ENCODE measurements at regions not wholly inside any gene's neighbourhood (a gene's known extent, or its start where the extent isn't known, plus 50 kb on each side); places are given as distances from the start of the nearest gene placed in this dataset.

- TF ChIP-seq EZH2 (IDR thresholded peaks at IDR 0.05; ENCODE audit: borderline replicate concordance, low read depth, low read length, poor library complexity, severe bottlenecking) (no peak), CTCF (conservative IDR thresholded peaks at IDR 0.05; ENCODE audit: low read depth, low read length) (no peak)
- intact Hi-C loops (cut with micrococcal nuclease; ENCODE audit: unreplicated experiment): loop anchor here (2.0 kb wide), 1 partner anchor 193 kb away; no protein-coding TSS in a partner anchor
- Histone ChIP-seq H3K4me1 (ENCODE audit: insufficient read depth, low read length, poor library complexity, severe bottlenecking) (peaks cover 24% of the 10 kb centered on the region), H3K9me3 (ENCODE audit: low read depth, low read length, poor library complexity, severe bottlenecking) (no peaks in the 10 kb centered on the region), H3K4me3 (ENCODE audit: low read depth, low read length, poor library complexity, severe bottlenecking) (peak overlapping the region; percentile 69), H3K27ac (ENCODE audit: low read depth, low read length, poor library complexity, severe bottlenecking) (peak overlapping the region; percentile 69), H3K36me3 (ENCODE audit: insufficient read depth, low read length, poor library complexity, severe bottlenecking) (no peaks in the 10 kb centered on the region), H3K27me3 (replicated peaks; ENCODE audit: insufficient read depth, low read depth, low read length, poor library complexity) (no peaks in the 10 kb centered on the region)
- DNase-seq (ENCODE audit: low spot score): peak; percentile 45
- CTCF ChIA-PET: no interaction called here
- POLR2A ChIA-PET (ENCODE audit: low non-redundant PET): no interaction called here
- no TSS peak for BruUV-seq (replicated peaks)
Measured at GRCh38 chr13:33349986-33350826, 64.7 kb upstream of the STARD13 start.

- H3K4me1 ChIP-seq (ENCODE audit: insufficient read depth, low read length, poor library complexity, severe bottlenecking): peaks cover 24% of the 10 kb centered on the region
- H3K9me3 ChIP-seq (ENCODE audit: low read depth, low read length, poor library complexity, severe bottlenecking): no peaks in the 10 kb centered on the region
- BruUV-seq (replicated peaks): no TSS peak
- DNase-seq (ENCODE audit: low spot score): peak; percentile 37
- H3K36me3 ChIP-seq (ENCODE audit: insufficient read depth, low read length, poor library complexity, severe bottlenecking): no peaks in the 10 kb centered on the region
- H3K27ac ChIP-seq (ENCODE audit: low read depth, low read length, poor library complexity, severe bottlenecking): no peak overlapping the region
- TF ChIP-seq CTCF (conservative IDR thresholded peaks at IDR 0.05; ENCODE audit: low read depth, low read length): 0 out of 2 replicates have a peak, but pooled peaks have one; percentile 11
- no peak for TF ChIP-seq EZH2 (IDR thresholded peaks at IDR 0.05; ENCODE audit: borderline replicate concordance, low read depth, low read length, poor library complexity, severe bottlenecking)
- peak overlapping the region; percentile 69 for H3K4me3 ChIP-seq (ENCODE audit: low read depth, low read length, poor library complexity, severe bottlenecking)
- ChIA-PET CTCF (no interaction called here), POLR2A (ENCODE audit: low non-redundant PET) (no interaction called here)
- no peaks in the 10 kb centered on the region for H3K27me3 ChIP-seq (replicated peaks; ENCODE audit: insufficient read depth, low read depth, low read length, poor library complexity)
- intact Hi-C loops (cut with micrococcal nuclease; ENCODE audit: unreplicated experiment): loop anchor here (2.0 kb wide), 1 partner anchor 191 kb away; no protein-coding TSS in a partner anchor
Measured at GRCh38 chr13:33351319-33351718, 65.8 kb upstream of the STARD13 start.

- intact Hi-C loops (cut with micrococcal nuclease; ENCODE audit: unreplicated experiment): no loop called here
Measured at GRCh38 chr13:33352041-33352440, 66.5 kb upstream of the STARD13 start.

More at GRCh38 chr13:33352041-33352440, 66.5 kb upstream of the STARD13 start:
- POLR2A ChIA-PET (ENCODE audit: low non-redundant PET): no interaction called here
- H3K36me3 ChIP-seq (ENCODE audit: insufficient read depth, low read length, poor library complexity, severe bottlenecking): no peaks in the 10 kb centered on the region
- no peaks in the 10 kb centered on the region for H3K9me3 ChIP-seq (ENCODE audit: low read depth, low read length, poor library complexity, severe bottlenecking)
- peaks cover 24% of the 10 kb centered on the region for H3K4me1 ChIP-seq (ENCODE audit: insufficient read depth, low read length, poor library complexity, severe bottlenecking)
- H3K27me3 ChIP-seq (replicated peaks; ENCODE audit: insufficient read depth, low read depth, low read length, poor library complexity): no peaks in the 10 kb centered on the region
- H3K4me3 ChIP-seq (ENCODE audit: low read depth, low read length, poor library complexity, severe bottlenecking): no peak overlapping the region
- CTCF ChIA-PET: interaction anchor here (0.6 kb wide), 1 partner anchor 187 kb away, joined by 3 read pairs; no protein-coding TSS in a partner anchor
- TF ChIP-seq CTCF (conservative IDR thresholded peaks at IDR 0.05; ENCODE audit: low read depth, low read length) (no peak), EZH2 (IDR thresholded peaks at IDR 0.05; ENCODE audit: borderline replicate concordance, low read depth, low read length, poor library complexity, severe bottlenecking) (no peak)
- no peak overlapping the region for H3K27ac ChIP-seq (ENCODE audit: low read depth, low read length, poor library complexity, severe bottlenecking)
- no TSS peak for BruUV-seq (replicated peaks)
- peak; percentile 62 for DNase-seq (ENCODE audit: low spot score)
